Smooth muscle cell (in vitro differentiated cells): ENCODE measurements at regions not wholly inside any gene's neighbourhood (a gene's known extent, or its start where the extent isn't known, plus 50 kb on each side); places are given as distances from the start of the nearest gene placed in this dataset.

Experiments
- DNase-seq: peaks from one replicate; lab custom pipeline; 2025; ENCODE audit not compliant: unreplicated experiment; lab: John Stamatoyannopoulos, UW
- H2AFZ ChIP-seq: fragments of 200-600 bp; sonication (generic); 2 replicates; pipeline ENCODE4 v1.6.0; 2016; ENCODE audit warnings: antibody characterized with exemption, low read depth, mild to moderate bottlenecking
- H3F3A ChIP-seq: fragments of 200-600 bp; sonication (generic); 2 replicates; pipeline ENCODE4 v1.6.0; 2017; ENCODE audit warnings: antibody characterized with exemption, low read depth
- H3K27ac ChIP-seq: fragments of 200-600 bp; sonication (generic); 2 replicates; pipeline ENCODE4 v1.5.1; 2016; ENCODE audit warnings: low read depth, mild to moderate bottlenecking
- H3K27me3 ChIP-seq: fragments of 200-600 bp; sonication (generic); 2 replicates; pipeline ENCODE4 v1.6.1; 2016; ENCODE audit warnings: low read depth, mild to moderate bottlenecking
- H3K36me3 ChIP-seq: fragments of 200-600 bp; sonication (generic); 2 replicates; pipeline ENCODE4 v1.5.1; 2016; ENCODE audit warnings: low read depth
- H3K4me1 ChIP-seq: fragments of 200-600 bp; sonication (generic); 2 replicates; pipeline ENCODE4 v1.5.1; 2016; ENCODE audit warnings: low read depth
- H3K4me2 ChIP-seq: fragments of 200-600 bp; sonication (generic); 2 replicates; pipeline ENCODE4 v1.6.0; 2016; ENCODE audit warnings: mild to moderate bottlenecking
- H3K4me3 ChIP-seq: fragments of 200-600 bp; sonication (generic); 2 replicates; pipeline ENCODE4 v1.5.1; 2016; ENCODE audit warnings: mild to moderate bottlenecking
- H3K79me2 ChIP-seq: fragments of 200-600 bp; sonication (generic); 2 replicates; pipeline ENCODE4 v1.6.0; 2016; ENCODE audit warnings: low read depth, mild to moderate bottlenecking
- H3K9ac ChIP-seq: fragments of 200-600 bp; sonication (generic); 2 replicates; pipeline ENCODE4 v1.6.0; 2016; ENCODE audit warnings: low read depth
- H3K9me3 ChIP-seq: fragments of 200-600 bp; sonication (generic); replicated peaks from 2 replicates; pipeline ENCODE4 v1.5.1; 2016; ENCODE audit warnings: low read depth
- H4K20me1 ChIP-seq: fragments of 200-600 bp; sonication (generic); 2 replicates; pipeline ENCODE4 v1.6.0; 2016; ENCODE audit warnings: low read depth
- CTCF ChIP-seq: fragments of 200-600 bp; sonication (generic); IDR thresholded peaks from 2 replicates; pipeline ENCODE4 v1.5.1; 2017; ENCODE audit warnings: borderline replicate concordance, mild to moderate bottlenecking, antibody characterized with exemption; ENCODE audit not compliant: insufficient read depth, poor library complexity, severe bottlenecking
- WGBS: methylation state at CpG from one replicate; pipeline ENCODE4 v1.1.7; 2016; ENCODE audit warnings: low lambda C conversion rate; 5-methylcytosine and 5-hydroxymethylcytosine counted together

- Histone ChIP-seq H3K27ac (no peak overlapping the region), H3K36me3 (no peaks in the 10 kb centered on the region), H3K79me2 (no peaks in the 10 kb centered on the region), H3K4me2 (no peak overlapping the region), H4K20me1 (no peaks in the 10 kb centered on the region), H3K27me3 (no peaks in the 10 kb centered on the region), H3K4me3 (no peak overlapping the region), H3F3A (no peaks in the 10 kb centered on the region), H2AFZ (no peak overlapping the region), H3K4me1 (peaks cover 3% of the 10 kb centered on the region), H3K9me3 (no peaks in the 10 kb centered on the region), H3K9ac (no peak overlapping the region)
- no peak for DNase-seq
- no peak for TF ChIP-seq CTCF
- WGBS: 94% methylated on average over 3 of the region's 3 CpGs
These were observed 376.9 kb downstream of the PPP3CA start for GRCh38 chr4:100970414-100970813.

- Histone ChIP-seq H2AFZ (no peak overlapping the region), H3K27ac (no peak overlapping the region), H4K20me1 (no peaks in the 10 kb centered on the region), H3K79me2 (no peaks in the 10 kb centered on the region), H3K4me1 (no peaks in the 10 kb centered on the region), H3F3A (no peaks in the 10 kb centered on the region), H3K9ac (no peak overlapping the region), H3K9me3 (no peaks in the 10 kb centered on the region), H3K4me3 (no peak overlapping the region), H3K27me3 (no peaks in the 10 kb centered on the region), H3K36me3 (no peaks in the 10 kb centered on the region), H3K4me2 (no peak overlapping the region)
- DNase-seq: no peak
- no peak for TF ChIP-seq CTCF
These were observed 377.4 kb downstream of the PPP3CA start for GRCh38 chr4:100969925-100970324.

GRCh38 chr4:100968046-100968445 is 379.3 kb downstream of the PPP3CA start:
- Histone ChIP-seq H4K20me1 (no peaks in the 10 kb centered on the region), H3K9me3 (no peaks in the 10 kb centered on the region), H3F3A (no peaks in the 10 kb centered on the region), H3K4me2 (no peak overlapping the region), H3K9ac (no peak overlapping the region), H2AFZ (no peak overlapping the region), H3K4me1 (no peaks in the 10 kb centered on the region), H3K79me2 (no peaks in the 10 kb centered on the region), H3K27me3 (no peaks in the 10 kb centered on the region), H3K27ac (no peak overlapping the region), H3K36me3 (no peaks in the 10 kb centered on the region), H3K4me3 (no peak overlapping the region)
- TF ChIP-seq CTCF: no peak
- DNase-seq: no peak
- WGBS: 91% methylated on average over 2 of the region's 2 CpGs

- Histone ChIP-seq H3K4me1 (no peaks in the 10 kb centered on the region), H3K4me3 (no peak overlapping the region), H3K79me2 (no peaks in the 10 kb centered on the region), H3K4me2 (no peak overlapping the region), H3K27ac (no peak overlapping the region), H3K9me3 (no peaks in the 10 kb centered on the region), H4K20me1 (no peaks in the 10 kb centered on the region), H3K27me3 (no peaks in the 10 kb centered on the region), H3K36me3 (no peaks in the 10 kb centered on the region), H3K9ac (no peak overlapping the region), H3F3A (no peaks in the 10 kb centered on the region), H2AFZ (no peak overlapping the region)
- 83% methylated on average over 1 of the region's 1 CpG for WGBS
- DNase-seq: no peak
- no peak for TF ChIP-seq CTCF
These were observed 383.7 kb downstream of the PPP3CA start for GRCh38 chr4:100963627-100964026.
